ENCODE measurements at regions not wholly inside any gene's neighbourhood (a gene's known extent, or its start where the extent isn't known, plus 50 kb on each side); places are given as distances from the start of the nearest gene placed in this dataset.

DNA sequence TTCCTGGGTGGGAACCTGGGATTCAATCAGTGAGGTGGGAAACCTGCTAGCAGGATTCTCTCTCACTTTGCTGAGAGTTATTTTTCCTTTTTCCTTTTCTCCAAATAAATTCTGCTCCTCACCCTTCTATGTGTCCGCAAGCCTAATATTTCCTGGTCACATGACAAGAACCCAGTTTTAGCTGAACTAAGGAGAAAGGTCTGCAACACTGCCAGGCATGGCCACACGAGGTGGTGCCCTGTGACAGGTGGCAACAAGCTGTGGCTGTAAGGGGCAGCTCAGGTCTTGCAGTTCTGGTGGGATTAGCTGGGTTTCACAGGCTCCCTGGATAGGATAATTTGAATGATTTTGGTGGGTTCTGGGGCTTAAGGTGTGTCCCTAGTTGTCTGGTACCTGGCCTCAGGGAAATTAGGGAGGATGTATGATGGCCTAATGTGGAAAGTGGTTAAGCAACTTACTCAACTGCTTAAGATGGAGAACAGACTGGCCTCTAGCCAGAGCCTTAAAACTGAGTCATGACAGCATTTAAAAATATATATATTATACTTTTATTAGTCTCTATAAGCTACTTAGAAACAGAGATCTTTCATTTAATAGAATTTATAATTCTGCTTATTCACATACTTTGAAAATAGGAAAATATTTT lies 215.0 kb downstream of the IL15 start:
- Histone ChIP-seq H3K4me3 (no peak overlapping the region), H3K4me1 (no peaks in the 10 kb centered on the region), H3K9me3 (peaks cover 0 to 5% (median 0%) of the 10 kb centered on the region in 4 donors), H3K27me3 (no peaks in the 10 kb centered on the region), H3K27ac (no peak overlapping the region), H3K36me3 (no peaks in the 10 kb centered on the region)
- DNase-seq: no peak
- no peak for TF ChIP-seq POLR2A (IDR thresholded peaks at IDR 0.05)
- TF ChIP-seq, protein P1, sequence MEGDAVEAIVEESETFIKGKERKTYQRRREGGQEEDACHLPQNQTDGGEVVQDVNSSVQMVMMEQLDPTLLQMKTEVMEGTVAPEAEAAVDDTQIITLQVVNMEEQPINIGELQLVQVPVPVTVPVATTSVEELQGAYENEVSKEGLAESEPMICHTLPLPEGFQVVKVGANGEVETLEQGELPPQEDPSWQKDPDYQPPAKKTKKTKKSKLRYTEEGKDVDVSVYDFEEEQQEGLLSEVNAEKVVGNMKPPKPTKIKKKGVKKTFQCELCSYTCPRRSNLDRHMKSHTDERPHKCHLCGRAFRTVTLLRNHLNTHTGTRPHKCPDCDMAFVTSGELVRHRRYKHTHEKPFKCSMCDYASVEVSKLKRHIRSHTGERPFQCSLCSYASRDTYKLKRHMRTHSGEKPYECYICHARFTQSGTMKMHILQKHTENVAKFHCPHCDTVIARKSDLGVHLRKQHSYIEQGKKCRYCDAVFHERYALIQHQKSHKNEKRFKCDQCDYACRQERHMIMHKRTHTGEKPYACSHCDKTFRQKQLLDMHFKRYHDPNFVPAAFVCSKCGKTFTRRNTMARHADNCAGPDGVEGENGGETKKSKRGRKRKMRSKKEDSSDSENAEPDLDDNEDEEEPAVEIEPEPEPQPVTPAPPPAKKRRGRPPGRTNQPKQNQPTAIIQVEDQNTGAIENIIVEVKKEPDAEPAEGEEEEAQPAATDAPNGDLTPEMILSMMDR (IDR thresholded peaks at IDR 0.05): no peak

- DNase-seq: no peak
Observed at GRCh38 chr4:141853091-141853764, 216.8 kb downstream of the IL15 start.

GRCh38 chr4:141858437-141858836 lies 222.1 kb downstream of the IL15 start:
- Histone ChIP-seq H3K4me1 (no peaks in the 10 kb centered on the region), H3K27me3 (no peaks in the 10 kb centered on the region), H3K27ac (no peak overlapping the region), H3K4me3 (no peak overlapping the region), H3K36me3 (no peaks in the 10 kb centered on the region), H3K9me3 (peaks cover 0 to 5% (median 0%) of the 10 kb centered on the region in 4 donors)
- TF ChIP-seq, protein P1 (IDR thresholded peaks at IDR 0.05): no peak
- TF ChIP-seq POLR2A (IDR thresholded peaks at IDR 0.05): no peak
- no peak for DNase-seq

More at GRCh38 chr4:141853091-141853764, 216.8 kb downstream of the IL15 start:
- Histone ChIP-seq H3K9me3 (peaks cover 0 to 5% (median 0%) of the 10 kb centered on the region in 4 donors), H3K4me3 (no peak overlapping the region), H3K27me3 (no peaks in the 10 kb centered on the region), H3K27ac (no peak overlapping the region), H3K4me1 (no peaks in the 10 kb centered on the region), H3K36me3 (no peaks in the 10 kb centered on the region)
- TF ChIP-seq, protein P1 (IDR thresholded peaks at IDR 0.05): no peak
- no peak for TF ChIP-seq POLR2A (IDR thresholded peaks at IDR 0.05)

GRCh38 chr4:141860974-141861373 lies 224.6 kb downstream of the IL15 start:
- H3K4me3 ChIP-seq: no peak overlapping the region
- DNase-seq: no peak
- no peaks in the 10 kb centered on the region for H3K4me1 ChIP-seq
- H3K27ac ChIP-seq: no peak overlapping the region
- H3K36me3 ChIP-seq: no peaks in the 10 kb centered on the region
- TF ChIP-seq POLR2A (IDR thresholded peaks at IDR 0.05): no peak
- TF ChIP-seq, protein P1 (IDR thresholded peaks at IDR 0.05): peak in 1 of 6 experiments; percentile 3
- H3K27me3 ChIP-seq: no peaks in the 10 kb centered on the region
- no peaks in the 10 kb centered on the region for H3K9me3 ChIP-seq

DNA sequence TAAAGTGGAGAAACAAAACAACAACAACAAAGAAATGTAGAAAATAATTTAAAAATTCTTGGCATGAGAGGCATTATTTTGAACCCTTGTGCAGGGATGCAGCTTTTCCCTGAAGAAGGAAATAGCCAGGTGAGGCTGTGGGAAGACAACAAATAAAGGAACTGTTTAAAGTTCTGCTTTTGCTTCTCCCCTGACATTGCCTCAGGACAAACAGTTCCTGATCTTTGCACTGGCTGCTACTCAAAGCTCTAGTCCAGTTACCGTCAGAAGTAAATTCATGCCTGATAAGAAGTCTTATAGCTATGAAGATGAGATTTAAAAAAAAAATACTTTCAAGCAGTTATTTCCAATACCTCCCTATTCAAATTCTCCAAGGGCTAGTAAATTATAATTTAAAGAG lies 233.8 kb downstream of the IL15 start:
- H3K4me3 ChIP-seq: no peak overlapping the region
- no peak for DNase-seq
- no peak overlapping the region for H3K27ac ChIP-seq
- H3K36me3 ChIP-seq: no peaks in the 10 kb centered on the region
- TF ChIP-seq, protein P1 (IDR thresholded peaks at IDR 0.05): no peak
- TF ChIP-seq POLR2A (IDR thresholded peaks at IDR 0.05): no peak
- H3K4me1 ChIP-seq: no peaks in the 10 kb centered on the region
- H3K27me3 ChIP-seq: no peaks in the 10 kb centered on the region
- no peaks in the 10 kb centered on the region for H3K9me3 ChIP-seq

All from Peyer's patch (tissue), 4 donors.